NCI-H82 (cell line): ENCODE measurements at regions not wholly inside any gene's neighbourhood (a gene's known extent, or its start where the extent isn't known, plus 50 kb on each side); places are given as distances from the start of the nearest gene placed in this dataset.

Source experiments
- DNase-seq: peaks from one replicate; lab custom pipeline; 2025; lab: John Stamatoyannopoulos, UW

- peak; percentile 23 for DNase-seq
Measured at GRCh38 chrX:129077424-129078170, 445.7 kb downstream of the SMARCA1 start.

GRCh38 chrX:129071390-129071789, 451.9 kb downstream of the SMARCA1 start:
- DNase-seq = no peak

DNA sequence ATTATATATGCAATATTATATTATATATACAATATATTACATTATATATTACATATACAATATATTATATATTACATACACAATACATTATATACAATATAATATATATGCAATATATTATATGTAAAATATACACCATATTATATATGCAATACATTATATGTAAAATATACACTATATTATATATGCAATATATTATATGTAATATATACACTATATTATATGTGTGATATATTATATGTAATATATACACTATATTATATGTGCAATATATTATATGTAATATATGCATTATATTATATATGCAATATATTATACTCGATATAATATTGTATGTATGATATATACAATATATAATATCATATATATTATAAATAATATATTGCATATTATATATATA, 457.4 kb downstream of the SMARCA1 start:
- DNase-seq = no peak

GRCh38 chrX:129058405-129058804, 464.9 kb downstream of the SMARCA1 start:
- peak; percentile 5 for DNase-seq

DNA sequence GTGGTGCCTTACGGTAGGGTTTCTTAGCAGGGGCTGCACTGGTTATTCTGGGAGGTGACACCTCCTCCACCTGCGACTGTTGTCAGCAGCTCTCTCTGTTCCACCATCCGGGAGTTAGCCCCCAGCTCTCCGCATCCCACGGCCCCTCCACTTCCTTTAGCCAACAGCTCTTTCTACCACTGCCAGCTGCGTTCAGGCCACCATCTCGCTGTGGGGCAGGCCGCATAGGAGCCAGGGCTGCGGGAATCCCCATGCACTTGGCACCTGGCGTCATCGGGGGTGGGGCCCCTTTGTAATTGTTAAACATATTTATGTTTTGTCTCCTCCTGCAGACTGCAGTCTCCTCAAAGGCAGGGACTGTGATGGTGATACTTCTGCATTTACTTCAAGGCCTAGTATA, 480.2 kb downstream of the SMARCA1 start:
- no peak for DNase-seq

GRCh38 chrX:129041319-129041718, 482.0 kb downstream of the SMARCA1 start:
- DNase-seq = no peak

GRCh38 chrX:129040124-129040523, 483.2 kb downstream of the SMARCA1 start:
- no peak for DNase-seq

DNA sequence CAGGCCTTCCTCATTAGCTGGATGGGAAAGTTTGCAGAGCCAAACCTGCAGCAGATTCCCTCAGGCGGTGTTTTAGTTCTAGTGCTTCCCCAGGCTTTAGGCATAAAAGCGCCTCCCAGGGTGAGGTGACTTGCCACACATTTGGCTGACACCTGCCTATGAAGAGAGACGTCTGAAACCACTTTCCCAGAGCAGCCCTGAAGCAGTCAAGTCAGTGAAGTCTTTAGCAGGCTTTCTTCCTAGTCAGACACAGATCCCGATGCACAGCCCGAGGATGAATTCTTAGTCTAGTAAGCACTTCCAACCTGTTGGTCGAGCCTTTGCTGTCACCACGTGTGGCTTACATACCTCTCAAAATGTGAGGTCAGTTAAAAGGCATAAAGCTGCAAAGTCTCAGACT, 484.1 kb downstream of the SMARCA1 start:
- no peak for DNase-seq

DNA sequence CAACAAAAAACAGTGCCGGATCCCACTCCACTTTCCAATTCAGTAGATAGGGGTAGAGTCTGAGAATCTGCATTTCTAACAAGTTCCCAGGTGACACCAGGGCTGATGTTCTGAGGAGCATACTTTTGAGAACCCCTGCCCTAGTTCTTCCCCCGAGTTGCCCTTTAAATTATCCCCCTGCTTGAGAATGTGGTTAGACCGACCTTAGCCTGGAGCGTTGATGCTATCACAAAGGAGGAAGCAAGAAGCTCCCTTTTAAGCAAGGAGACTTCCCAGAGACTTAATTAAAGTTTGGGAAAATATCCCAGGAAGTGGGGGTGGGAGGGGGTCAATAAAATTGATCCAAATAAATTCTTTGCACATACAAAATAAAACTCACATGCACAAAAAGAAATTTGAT, 485.9 kb downstream of the SMARCA1 start:
- DNase-seq = no peak

DNA sequence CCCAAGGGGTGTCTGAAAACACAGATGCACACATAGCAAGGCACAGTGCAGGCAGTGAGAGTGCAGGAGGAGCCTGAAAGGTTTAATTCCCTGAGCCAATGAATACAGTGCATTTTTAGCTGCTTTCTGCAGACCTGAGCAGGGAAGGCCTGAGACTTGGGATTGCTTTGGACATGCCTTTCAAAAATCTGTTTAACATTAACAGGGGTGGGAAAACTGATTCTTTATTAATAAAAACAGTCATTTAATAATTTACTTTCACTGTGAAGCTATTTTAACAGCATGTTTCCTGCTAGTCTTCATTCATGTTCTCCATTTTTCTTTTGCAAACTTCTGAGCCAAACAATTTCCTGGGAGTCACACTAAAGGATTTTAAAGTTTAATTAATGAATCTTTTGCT, 488.1 kb downstream of the SMARCA1 start:
- no peak for DNase-seq

- DNase-seq = no peak
Measured at GRCh38 chrX:129034196-129034595, 489.1 kb downstream of the SMARCA1 start.

GRCh38 chrX:129026202-129026601, 497.1 kb downstream of the SMARCA1 start:
- peak; percentile 83 for DNase-seq

DNA sequence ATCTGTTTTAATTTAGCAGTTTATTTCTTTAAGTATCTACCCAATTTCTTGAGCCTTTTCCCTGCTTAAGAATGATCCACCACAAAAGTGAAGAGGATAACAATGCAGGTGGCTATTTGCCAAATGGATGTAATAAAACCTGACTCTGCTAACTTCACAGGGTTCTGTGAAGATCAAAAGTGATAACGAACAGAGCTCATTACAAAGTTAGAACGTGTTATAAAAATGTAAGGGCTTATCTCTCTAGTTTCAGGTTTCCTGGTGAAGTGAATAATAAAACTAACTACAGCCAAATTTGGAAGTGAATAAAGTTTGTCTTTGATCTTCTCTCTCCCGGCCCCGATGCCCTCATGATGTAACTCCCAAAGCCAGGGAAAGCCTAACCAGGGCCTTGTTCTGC, 497.9 kb downstream of the SMARCA1 start:
- no peak for DNase-seq

- DNase-seq = no peak
Measured at GRCh38 chrX:129019412-129019811, 503.9 kb downstream of the SMARCA1 start.

DNA sequence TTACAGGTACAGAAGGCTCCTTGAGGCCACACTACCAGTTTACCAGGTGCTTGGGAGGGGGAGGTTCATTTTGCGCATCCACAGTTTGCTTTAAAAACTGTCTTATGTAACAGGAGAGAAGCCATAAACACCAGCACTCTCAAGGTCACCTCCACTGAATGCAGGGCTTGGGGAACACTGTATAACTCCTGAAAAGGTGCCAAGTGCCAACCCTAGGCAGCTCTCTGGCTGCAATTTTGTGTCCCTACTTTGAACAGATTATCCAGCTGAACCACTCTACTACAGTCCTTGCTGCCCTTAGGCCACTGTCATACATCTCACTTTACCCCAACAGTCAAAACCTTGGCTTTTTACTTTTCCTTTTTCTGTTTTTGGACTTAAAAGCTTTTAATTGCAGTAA, 507.9 kb downstream of the SMARCA1 start:
- DNase-seq = no peak

DNA sequence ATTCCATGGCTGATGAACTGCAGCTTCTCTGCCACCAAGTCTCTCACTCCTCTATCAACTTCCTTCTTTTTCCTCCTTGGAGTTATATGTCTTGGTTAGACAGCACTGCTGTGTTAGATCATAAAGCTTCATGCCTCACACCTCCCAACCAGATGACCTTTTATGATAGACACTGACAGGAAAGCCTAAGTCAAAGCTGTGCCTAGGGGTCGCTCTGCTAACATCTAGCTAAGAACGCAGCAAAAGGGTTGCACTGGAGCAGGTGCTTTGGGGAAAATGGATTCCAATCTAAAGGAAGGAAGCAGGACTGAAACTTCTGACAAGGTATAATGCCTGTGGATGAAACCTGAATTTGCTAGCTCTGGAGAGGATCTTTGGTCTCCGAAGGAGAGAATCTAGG, 509.7 kb downstream of the SMARCA1 start:
- DNase-seq = peak; percentile 16

- DNase-seq = no peak
Measured at GRCh38 chrX:129007631-129008030, 515.7 kb downstream of the SMARCA1 start.

DNA sequence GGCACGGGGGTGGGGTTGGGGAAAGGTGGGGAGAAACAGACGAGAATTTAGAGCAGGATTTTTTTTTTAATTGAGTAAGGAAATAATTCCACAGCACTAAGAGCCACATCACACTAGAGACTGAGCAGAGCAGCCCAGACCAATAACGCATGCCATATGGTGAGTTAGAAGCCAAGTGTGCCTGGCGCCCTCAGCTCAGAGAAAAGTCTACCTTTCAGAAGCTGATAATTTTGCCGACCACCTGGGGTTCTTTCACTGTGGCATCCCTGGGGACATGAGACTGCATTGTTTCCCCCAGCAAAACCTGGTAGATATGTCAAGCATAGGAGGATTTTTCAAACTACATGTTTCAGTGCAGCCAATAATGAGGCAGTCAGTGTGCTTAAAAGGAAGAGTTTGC, 516.8 kb downstream of the SMARCA1 start:
- peak; percentile 79 for DNase-seq

- no peak for DNase-seq
Measured at GRCh38 chrX:129000797-129001196, 522.5 kb downstream of the SMARCA1 start.

GRCh38 chrX:129000018-129000417, 523.3 kb downstream of the SMARCA1 start:
- DNase-seq = no peak

GRCh38 chrX:128992107-128992971, 531.0 kb downstream of the SMARCA1 start:
- DNase-seq = no peak

GRCh38 chrX:128975745-128976144, 547.5 kb downstream of the SMARCA1 start:
- DNase-seq = peak; percentile 68

- DNase-seq = no peak
Measured at GRCh38 chrX:128973033-128973432, 550.3 kb downstream of the SMARCA1 start.
